NT2/D1 (cell line): ENCODE measurements at regions not wholly inside any gene's neighbourhood (a gene's known extent, or its start where the extent isn't known, plus 50 kb on each side); places are given as distances from the start of the nearest gene placed in this dataset.

Experiments
- SUZ12 ChIP-seq: IDR thresholded peaks from 2 replicates; pipeline ENCODE4 v1.6.1; 2011; ENCODE audit not compliant: insufficient read length, insufficient read depth; ENCODE audit errors: extremely low read depth
- YY1 ChIP-seq: IDR thresholded peaks from 2 replicates; pipeline ENCODE4 v1.6.1; 2011; ENCODE audit not compliant: insufficient read length, insufficient read depth
- ZNF274 ChIP-seq: IDR thresholded peaks from 2 replicates; pipeline ENCODE4 v1.6.1; 2011; ENCODE audit warnings: mild to moderate bottlenecking, low read depth, low read length

DNA sequence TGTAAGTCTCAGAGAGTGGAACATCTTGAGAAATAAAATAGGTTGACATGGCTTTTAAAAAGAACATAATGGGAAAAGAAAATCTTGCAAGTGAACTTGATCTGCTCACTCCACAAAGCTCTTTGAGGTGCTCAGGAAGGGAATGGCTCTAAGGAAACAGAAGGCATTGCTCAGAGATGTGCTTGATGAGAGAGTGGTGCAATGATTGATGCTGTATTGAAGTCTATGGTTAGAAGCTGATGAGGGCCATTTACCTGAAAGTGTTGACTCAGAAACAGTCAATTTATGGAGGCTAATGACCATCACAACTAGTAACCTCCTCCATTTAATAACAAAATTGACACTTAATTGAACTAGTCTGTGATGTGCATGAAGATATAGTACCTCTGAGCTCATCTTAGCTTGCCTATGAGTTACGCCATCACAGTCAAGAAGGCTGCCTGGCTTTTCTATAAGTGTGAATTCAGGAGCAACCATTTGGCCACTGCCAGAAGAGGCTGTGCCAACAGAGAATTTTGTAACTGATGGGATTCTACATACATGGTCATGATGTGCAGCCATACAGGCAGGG, 639.1 kb downstream of the JRKL start:
- TF ChIP-seq YY1 (no peak), ZNF274 (no peak), SUZ12 (no peak)
